HG03196 (cell line): ENCODE measurements at regions not wholly inside any gene's neighbourhood (a gene's known extent, or its start where the extent isn't known, plus 50 kb on each side); places are given as distances from the start of the nearest gene placed in this dataset.
"Not testable (repeated sequence)": the region's sequence is repeated elsewhere in the genome, so short reads cannot be mapped to it uniquely, and the experiment has no call there.

ENCODE experiments used
- ATAC-seq: cut with Tn5 transposase; IDR thresholded peaks from one replicate; pipeline ENCODE4 v1.9.1; 2021; ENCODE audit not compliant: unreplicated experiment

DNA sequence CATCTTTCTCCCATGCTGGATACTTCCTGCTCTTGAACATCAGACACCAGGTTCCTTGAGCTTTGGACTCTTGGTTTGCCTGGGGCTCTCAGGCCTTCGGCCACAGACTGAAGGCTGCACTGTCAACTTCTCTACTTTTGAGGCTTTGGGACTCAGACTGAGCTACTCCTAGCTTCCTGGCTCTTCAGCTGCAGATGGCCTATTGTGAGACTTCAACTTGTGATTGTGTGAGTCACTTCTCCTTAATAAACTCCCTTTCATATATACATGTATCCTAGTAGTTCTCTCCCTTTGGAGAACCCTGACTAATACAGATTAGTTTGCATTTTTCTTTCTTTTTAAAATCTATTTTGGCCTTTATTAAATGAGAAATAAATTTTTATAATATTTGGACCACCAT, 276.2 kb upstream of the SEMA3C start:
- ATAC-seq = no peak

DNA sequence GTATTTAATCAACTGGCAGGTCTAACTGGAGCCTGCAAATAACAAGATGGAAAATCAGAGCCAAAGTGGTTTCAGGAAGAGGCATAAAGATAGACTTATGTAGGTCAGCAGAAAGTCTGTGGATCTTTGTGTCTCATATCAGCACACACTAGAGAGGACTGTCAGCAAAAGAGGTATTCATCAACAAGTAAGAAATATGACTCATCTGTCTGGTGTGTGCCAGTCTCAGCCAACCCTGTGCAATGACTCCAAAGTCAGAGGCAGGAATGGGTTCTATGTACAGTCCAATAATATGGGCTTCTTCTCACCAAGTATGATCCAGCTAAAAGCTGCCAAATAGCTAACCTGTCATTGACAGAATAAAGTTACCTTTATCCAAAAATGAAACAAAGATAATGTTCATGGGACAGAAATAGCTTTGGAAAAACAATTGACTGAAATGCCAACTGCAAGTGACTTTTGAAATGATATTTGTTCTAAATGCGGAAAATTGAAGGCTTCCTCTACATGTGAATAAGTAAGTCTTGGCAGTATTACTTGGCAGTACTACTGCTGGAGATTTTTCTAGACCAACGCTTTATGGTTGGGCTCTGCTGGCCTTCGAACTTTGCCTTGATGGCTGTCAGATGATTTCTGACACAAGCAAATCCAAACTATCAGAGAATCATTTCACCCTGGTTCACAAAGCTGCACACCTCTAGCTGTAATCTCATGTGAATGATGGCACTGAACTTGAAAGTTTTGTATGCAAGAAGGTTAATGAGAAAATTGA, 272.3 kb upstream of the SEMA3C start:
- no peak for ATAC-seq

DNA sequence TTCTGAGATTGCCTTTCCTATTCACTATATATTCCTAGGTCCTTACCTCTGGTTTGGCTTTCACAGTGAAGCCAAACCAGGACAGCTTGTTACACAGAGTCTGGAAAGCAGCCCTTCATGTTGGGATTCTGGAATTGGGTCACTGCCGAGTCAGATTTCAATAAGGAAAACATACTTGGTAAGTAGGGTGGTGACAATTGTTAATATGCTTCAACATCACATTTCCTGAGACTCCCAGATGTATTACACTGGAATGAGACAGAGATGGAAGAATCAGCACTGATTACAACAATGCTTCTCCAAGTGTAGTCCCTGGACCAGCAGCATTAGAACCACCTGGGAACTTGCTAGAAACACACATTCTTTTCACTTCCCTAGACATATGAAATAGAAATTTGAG, 268.9 kb upstream of the SEMA3C start:
- ATAC-seq = no peak

DNA sequence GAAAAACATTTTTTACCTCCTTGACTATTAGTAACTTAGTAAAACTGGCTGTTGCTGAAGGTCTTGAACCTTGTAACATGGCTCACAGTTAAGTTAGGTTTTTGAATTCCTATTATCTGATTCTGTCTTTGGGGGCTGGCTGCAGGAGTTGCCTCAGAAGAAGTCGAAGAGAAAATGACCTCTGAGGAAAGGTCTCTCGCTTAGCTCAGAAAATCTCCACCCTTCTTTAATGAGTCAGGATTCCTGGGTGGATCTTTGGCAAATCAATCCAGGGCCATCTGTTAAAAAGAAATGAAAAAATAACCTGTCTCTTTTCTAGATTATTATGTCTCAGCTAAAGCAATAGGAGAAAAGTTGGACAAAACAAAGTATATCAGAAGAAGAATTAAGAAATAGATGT, 267.8 kb upstream of the SEMA3C start:
- ATAC-seq = no peak

DNA sequence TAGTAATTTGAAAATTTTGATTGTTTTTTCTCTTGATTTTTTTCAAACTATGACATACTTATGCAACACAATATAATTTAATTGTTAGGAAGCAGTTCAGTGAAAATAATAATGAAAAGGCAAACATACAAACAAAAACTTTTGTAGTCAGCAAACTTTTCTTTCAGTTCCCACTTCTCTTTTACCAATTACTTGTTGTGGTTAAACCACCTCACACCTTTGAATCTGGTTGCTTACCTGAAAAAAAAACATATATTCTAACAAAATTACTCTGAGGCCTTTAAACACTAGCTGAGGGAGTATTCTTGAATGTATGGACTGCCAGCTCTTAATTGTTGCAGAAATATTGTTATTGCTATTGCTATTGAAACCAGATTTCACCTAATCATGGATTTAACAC, 266.2 kb upstream of the SEMA3C start:
- no peak for ATAC-seq

DNA sequence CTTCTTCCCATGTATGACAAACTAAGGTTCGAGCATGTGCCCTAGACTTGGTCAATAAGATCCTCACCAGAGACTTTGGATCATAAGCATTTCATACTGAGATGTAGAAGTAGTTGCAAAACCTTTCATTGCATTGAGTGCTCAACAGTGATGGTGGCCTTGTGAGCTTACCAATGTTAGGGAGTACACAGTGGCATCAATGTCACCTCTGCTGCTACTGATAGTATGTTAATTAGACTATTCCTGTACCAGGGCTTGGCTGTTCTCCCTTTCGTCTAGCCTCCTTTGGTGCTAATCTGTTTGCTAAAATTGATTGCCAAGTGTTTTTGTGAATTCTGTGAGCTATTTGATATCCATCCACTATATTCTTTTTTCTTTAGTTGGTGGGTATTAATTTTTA, 264.5 kb upstream of the SEMA3C start:
- no peak for ATAC-seq

DNA sequence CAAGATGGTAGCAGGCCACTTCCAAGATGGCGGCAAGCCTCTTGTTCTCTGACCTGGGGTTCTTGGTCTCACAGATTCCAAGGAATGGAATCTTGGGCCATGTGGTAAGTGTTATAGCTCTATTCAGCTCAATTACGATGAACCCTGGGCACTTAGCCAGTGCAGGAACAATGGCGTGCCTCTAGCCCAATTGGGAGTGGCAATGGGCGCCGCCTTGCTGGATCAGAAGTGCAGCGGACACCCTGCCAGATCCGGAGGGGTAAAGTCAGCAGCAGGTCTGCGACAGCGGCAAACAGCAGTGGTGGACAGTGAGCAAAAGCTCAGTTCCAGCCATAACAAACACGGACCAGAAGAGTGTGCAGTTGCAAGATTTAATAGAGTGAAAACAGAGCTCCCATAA, 263.2 kb upstream of the SEMA3C start:
- ATAC-seq = not testable (repeated sequence)

DNA sequence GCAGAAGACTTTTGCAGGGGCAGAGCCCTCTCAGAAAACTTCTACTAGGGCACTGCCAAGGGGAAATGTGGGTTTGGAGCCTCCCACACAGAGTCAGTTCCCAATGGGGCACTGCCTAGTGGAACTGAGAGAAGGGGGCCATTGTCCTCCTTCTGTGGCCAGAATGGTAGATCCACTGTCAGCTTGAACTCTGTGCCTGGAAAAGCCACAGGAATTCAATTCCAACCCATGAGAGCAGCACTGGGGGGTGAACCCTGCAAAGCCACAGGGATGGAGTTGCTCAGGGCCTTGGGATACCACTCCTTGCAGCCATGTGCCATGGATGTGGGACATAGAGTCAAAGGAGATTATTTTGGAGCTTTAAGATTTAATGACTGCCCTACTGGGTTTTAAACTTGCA, 262.2 kb upstream of the SEMA3C start:
- no peak for ATAC-seq

DNA sequence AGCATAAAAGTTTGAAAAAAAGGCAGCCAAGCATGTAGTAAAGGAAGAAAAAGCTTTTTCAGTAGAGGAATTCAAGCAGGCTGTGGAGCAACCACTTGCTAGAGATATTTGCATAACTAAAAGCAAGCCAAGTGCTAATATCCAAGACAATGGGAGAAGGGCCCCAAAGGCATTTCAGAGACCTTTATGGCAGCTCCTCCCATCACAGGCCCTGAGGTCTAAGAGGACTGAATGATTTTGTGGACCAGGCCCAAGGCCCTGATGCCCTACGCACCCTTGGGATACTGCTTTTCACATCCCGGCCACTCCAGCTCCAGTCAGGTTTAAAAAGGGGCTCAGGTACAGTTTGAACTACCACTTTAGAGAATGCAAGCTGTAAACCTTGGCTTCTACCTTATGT, 261.7 kb upstream of the SEMA3C start:
- no peak for ATAC-seq

DNA sequence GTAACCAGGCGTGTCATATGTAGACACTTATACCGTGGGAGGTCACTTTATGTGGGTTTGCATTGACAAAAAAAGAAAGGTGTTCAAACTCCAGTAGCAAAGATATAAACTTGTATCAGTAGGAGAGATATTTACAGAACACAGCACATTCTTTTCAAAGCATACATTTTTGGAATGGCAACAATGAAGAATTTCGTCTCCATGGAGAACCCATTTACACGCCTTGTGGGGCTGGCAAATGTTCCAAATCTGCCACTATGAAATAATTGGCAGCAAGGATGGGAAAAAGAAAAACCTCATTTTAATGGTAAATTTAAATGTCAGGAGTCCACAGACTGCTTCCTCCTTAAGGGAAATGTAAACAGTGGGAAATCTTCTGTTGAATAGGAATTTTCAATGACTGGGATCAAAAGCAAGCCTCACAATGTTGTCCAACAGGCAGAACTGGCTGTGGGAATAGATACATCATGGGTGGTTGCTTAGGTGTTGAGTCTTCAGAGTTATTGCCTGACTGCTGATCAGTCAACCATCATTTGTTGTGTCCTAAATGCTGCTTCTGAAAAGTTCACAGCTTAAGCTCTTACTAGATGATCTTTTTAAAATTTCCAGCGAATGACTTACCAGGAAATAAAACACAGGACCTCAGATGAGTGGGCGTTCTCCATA, 256.6 kb upstream of the SEMA3C start:
- ATAC-seq = no peak

DNA sequence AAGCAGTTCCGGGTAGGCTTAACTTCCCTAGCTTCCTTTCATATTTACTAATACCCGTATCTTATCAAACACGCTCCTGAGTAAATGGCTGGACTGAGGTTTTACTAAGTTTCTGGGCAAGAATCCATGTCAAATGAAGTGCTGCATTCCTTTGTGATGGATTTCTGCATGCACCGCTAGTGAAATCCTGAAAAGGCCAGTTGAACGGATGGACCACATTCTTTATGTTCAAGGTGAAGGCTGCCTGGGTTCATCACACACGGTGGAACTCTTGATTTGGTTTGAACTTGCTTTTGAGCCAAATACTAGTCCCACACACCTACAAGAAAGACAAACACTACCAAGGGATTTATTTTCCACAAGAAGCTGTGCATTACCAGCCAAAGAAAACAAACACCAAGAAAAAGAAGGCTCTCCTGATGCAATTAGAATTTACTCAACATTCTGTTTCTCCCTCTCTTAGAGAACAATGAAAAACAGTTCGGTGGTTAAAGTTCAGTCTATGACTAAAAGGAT, 255.0 kb upstream of the SEMA3C start:
- ATAC-seq = no peak

DNA sequence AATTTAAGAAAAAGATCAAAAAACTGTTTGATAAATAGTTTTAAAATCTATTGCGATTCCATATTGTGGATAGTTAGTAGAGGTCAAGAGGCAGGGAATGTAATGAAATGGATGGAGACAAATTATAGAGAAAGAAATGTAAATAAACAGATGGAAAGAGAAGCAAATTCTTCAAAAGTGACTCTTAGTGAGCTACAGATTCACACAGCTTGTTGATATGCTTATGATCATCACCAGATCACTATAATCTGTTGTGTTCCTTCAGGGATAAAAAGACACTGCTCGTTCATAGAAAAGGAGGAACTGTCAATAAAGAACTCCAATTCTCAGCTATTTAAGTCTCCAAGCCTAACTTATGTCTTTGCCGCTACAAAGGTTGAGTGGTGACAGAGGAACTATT, 251.4 kb upstream of the SEMA3C start:
- ATAC-seq = no peak

DNA sequence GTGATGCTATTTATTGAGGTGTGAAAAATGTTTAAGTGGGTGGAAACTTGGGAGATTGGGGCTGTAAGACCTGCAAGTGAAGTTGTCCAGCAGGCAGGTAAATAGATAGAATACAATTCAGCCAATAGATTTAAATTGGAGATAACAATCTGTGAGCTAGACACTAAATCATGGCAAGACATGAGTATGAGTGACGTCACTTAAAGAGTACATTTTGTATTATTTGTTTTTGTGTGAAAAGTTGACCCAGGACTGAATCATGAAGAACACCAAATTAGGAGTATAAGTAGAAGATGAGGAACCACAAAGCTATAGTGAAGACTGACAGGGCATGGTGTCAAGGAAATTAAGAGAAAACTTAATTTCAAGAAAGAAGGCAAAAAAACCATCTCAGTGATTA, 249.1 kb upstream of the SEMA3C start:
- ATAC-seq = no peak

DNA sequence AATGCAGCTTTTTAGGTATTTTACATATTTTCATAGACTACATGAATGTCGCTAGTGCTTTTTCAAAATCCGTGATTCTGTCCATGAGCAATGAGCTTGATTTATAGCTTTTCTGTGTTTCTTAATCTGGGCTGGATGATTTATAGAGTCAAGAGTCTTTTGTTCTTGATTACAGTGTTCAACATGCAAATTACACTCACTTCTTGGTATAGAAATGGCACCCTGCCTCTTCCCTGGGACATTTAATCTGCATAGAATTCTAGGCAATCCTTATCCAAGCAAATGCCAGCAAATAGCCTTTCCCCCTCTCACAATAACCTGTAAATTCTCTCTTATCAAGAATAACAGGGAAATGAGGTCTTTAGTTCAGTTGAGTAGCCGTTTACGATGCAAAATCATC, 246.2 kb upstream of the SEMA3C start:
- ATAC-seq = no peak

DNA sequence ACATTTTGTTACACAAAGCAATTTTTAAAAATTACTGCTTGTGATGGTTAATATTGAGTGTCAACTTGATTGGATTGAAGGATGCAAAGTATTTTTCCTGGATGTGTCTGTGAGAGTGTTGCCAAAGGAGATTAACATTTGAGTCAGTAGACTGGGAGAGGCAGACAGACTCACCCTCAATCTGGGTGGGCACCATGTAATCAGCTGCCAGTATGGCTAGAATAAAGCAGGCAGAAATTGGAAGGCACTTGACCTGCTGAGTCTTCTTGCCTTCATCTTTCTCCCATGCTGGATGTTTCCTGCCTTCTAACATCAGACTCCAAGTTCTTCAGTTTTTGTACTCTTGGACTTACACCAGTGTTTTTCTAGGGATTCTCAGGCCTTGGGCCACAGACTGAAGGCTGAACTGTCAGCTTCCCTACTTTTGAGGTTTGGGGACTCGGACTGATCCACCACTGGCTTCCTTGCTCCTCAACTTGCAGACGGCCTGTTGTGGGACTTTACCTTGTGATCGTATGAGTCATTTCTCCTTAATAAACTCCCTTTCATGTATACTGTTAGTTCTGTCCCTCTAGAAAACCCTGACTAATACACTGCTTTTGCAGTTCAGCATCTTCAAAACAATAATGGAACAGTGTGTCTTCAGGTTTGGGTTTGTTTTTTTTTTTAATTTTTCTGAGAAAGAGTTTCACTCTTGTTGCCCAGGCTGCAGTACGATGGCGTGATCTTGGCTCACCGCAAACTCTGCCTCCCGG, 244.1 kb upstream of the SEMA3C start:
- no peak for ATAC-seq

DNA sequence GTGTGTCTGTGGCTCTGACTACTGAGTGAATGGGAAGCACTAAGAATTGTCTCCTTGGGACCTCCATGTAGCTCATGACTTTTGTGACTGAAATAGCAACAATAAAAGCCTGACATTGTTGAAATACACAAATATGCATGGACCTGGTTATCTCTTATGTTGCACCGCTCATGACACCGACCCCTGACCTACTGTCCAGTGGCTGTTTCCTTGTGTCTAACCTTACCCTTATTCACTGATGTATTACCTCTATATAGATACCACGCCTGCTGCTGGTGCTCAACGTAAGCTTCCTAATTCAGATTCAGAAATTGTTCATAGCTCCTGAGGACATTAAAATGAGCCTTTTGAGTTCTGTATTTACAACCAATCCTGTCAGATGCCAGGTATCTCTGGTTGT, 243.4 kb upstream of the SEMA3C start:
- no peak for ATAC-seq

DNA sequence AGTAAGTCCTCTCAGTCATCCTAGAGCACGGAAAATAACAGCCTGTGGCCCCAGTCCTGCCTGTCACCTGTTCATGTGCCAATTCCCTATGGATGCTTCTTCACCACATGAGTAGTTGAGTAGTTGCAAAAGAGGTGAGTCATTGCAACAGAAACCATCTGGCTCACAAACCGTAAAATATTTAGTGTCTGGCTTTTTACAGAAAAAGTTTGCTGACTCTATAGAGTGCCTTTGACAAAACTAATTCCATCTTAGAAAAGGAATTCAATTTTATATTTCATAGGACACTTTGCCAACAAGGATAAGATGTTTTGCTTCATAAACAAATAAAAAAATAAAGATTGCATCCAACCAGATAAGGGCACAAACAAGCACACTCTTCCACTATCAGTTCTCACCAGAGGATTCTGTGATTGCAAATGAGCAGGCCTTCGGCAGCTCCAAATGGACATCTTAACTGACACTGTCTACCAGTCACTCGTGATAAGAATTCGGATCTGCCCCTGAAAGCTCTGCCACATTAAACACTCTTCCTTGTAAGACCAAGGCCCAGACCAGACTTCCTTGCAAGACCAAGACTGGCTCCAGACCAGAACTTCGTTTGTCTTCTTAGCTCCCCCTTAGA, 242.7 kb upstream of the SEMA3C start:
- ATAC-seq = no peak

DNA sequence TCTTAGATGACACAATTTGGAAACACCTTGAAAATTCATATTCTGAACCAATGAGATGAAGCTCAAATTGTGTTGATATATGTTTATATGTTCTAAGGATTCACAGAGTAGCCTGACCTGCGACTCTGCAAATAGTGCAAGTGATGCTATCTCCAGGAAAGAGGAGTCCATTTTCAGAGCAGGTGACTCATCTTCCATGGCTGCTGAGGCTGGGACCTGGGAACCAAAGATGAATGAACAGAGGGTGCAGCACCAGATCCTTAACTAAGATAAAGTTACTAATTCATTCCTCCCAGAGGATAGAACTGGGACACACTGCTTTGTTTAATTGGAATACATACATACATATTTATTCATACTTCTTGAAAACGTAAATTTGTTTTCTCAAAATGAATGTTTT, 240.6 kb upstream of the SEMA3C start:
- ATAC-seq = no peak

DNA sequence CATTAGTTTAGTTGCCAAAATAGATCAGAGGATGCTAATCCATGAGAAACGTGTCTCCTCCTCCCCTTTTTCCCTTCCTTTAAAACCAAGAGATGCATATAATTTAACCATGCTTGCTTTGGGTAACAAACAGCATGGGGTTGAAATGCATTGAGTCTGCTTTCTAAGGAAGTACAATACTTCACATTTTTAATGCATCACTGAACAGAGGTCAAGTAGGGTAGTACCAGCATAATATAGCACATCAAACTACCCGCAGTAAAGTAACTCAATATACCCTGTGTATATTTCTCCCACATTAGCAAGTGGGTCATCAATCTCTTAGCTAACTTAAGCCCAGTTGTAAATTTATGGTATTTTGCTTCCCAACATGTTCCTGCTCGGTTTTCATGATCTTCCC, 239.3 kb upstream of the SEMA3C start:
- no peak for ATAC-seq

DNA sequence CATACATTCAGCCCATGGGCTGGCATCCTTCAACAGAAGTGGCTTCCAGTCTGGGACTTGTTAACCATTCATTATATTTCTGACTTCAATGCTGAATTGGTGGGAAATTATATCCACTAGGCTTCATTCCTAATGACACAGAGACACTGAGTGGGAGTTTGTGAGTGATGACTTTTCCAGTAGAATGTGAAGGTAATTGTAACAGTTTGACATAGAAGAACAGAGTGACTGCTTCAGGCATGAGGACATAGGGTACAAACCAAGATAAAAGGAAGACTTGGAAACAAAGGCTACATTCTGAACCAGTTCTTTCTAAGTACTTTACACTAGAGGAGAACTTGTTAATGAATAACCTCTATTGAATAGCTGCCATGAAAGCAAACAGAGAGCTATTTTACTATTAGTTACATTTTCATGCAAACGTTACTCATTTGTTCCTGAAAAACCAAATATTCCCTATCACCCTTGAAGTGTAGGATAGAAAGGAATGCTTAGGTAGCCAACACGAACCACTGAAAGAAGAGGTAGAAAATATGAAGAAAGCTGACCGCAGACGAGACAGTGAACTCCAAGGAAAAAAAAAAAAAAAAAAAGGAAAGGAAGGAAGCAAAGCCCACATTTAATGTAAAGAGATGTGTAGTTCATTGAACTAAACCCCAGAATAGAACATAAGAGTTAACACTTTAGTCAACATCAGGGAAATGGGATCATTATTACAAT, 237.0 kb upstream of the SEMA3C start:
- no peak for ATAC-seq

DNA sequence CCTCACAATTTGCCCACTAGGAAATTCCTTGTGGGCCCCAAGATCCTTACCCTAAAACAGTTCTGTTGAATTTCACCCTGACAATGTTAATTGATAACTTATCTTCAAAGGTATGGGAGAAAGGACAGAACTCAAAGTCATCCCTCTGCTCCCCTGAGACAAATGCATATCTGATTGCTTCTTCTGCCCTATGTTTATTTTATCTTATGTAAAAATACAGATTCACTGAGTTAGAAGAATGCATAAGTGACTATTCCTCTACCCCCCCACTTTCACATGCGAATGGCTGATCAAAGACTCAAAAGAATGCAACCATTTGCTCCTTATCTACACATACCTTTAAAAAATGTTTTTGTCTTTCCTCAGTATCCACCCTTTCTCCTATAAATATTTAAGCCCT, 235.7 kb upstream of the SEMA3C start:
- no peak for ATAC-seq
